ENCODE measurements at regions not wholly inside any gene's neighbourhood (a gene's known extent, or its start where the extent isn't known, plus 50 kb on each side); places are given as distances from the start of the nearest gene placed in this dataset.

- dilution Hi-C loops (cut with MboI; ENCODE audit: extremely low pct_ligation_motif_present, low sequenced_read_pairs) = no loop called here
- FAIRE-seq = no peak
- H3K4me2 ChIP-seq (ENCODE audit: insufficient read depth, low read length) = no peak overlapping the region
These were observed 1231.2 kb upstream of the CELF4 start for GRCh38 chr18:38796762-38797161.

More at GRCh38 chr18:38796762-38797161, 1231.2 kb upstream of the CELF4 start:
- H3K9ac ChIP-seq (replicated peaks; ENCODE audit: extremely low read depth, insufficient read depth, low read length) = no peak overlapping the region
- POLR2A ChIA-PET = no interaction called here
- no peaks in the 10 kb centered on the region for H3K9me1 ChIP-seq (replicated peaks; ENCODE audit: control insufficient read depth, extremely low read depth, insufficient read depth, low read length)
- H2AFZ ChIP-seq (ENCODE audit: low read depth, low read length) = no peak overlapping the region
- no peaks in the 10 kb centered on the region for H3K27me3 ChIP-seq (ENCODE audit: control insufficient read depth in 2 of 2, insufficient read depth in 2 of 2, low read length in 2 of 2)
- H3K36me3 ChIP-seq (ENCODE audit: control insufficient read depth in 2 of 2, extremely low read depth in 1 of 2, insufficient read depth in 2 of 2, low read length in 2 of 2) = no peaks in the 10 kb centered on the region
- intact Hi-C loops (cut with micrococcal nuclease) = no loop called here
- no peaks in the 10 kb centered on the region for H3K9me3 ChIP-seq (replicated peaks; ENCODE audit: control insufficient read depth, insufficient read depth, low read length)
- H3K4me3 ChIP-seq (replicated peaks in 1 of 3; ENCODE audit: insufficient read depth in 1 of 3, low read depth in 1 of 3, low read length in 3 of 3) = no peak overlapping the region
- no peak for DNase-seq (ENCODE audit: low read depth, low spot score)
- no TSS peak for BruUV-seq (replicated peaks)
- no peaks in the 10 kb centered on the region for H4K20me1 ChIP-seq (replicated peaks; ENCODE audit: control insufficient read depth, extremely low read depth, insufficient read depth, low read length)
- H3K79me2 ChIP-seq (ENCODE audit: control insufficient read depth, insufficient read depth, low read length) = no peaks in the 10 kb centered on the region
- TF ChIP-seq GATA2 (IDR thresholded peaks at IDR 0.05; ENCODE audit: insufficient read depth, insufficient read length, low read depth, low read length) (no peak), POLR2A (IDR thresholded peaks at IDR 0.05; ENCODE audit: low read depth, low read length) (no peak), MYC (IDR thresholded peaks at IDR 0.05; ENCODE audit: low read depth, low read length) (no peak), CTCF (IDR thresholded peaks at IDR 0.05; ENCODE audit: extremely low read depth in 1 of 2, insufficient read depth in 1 of 2, low read depth in 1 of 2, low read length in 2 of 2) (no peak), FOS (IDR thresholded peaks at IDR 0.05; ENCODE audit: borderline replicate concordance, insufficient read depth, low read length) (no peak), JUN (IDR thresholded peaks at IDR 0.05; ENCODE audit: borderline replicate concordance, insufficient read depth, insufficient read length, low read depth) (no peak), POLR2AphosphoS5 (IDR thresholded peaks at IDR 0.05; ENCODE audit: insufficient read depth, low read depth, low read length) (no peak), MAX (IDR thresholded peaks at IDR 0.05; ENCODE audit: insufficient read depth, insufficient read length) (no peak)
- CTCF ChIA-PET = no interaction called here
- no peaks in the 10 kb centered on the region for H3K4me1 ChIP-seq (ENCODE audit: control insufficient read depth, extremely low read depth, insufficient read depth, low read length)
- H3K27ac ChIP-seq (ENCODE audit: insufficient read depth, low read depth, low read length) = no peak overlapping the region

All from endothelial cell of umbilical vein (primary cell).